A673 (cell line): ENCODE measurements at regions not wholly inside any gene's neighbourhood (a gene's known extent, or its start where the extent isn't known, plus 50 kb on each side); places are given as distances from the start of the nearest gene placed in this dataset.

Experiments
- BruUV-seq: library from RNA; stranded (reverse); fragments of 400-500 nt; replicated peaks from 2 replicates; lab custom pipeline; 2021; lab: Mats Ljungman, UMichigan
- CTCF ChIA-PET: fragments of 300-600 bp; sonication (Branson Sonifier 250); formaldehyde crosslinking; loops from one replicate; lab custom pipeline; 2022; ENCODE audit warnings: antibody characterized with exemption; lab: Charles Lee
- POLR2A ChIA-PET: fragments of 300-600 bp; sonication (Branson Sonifier 250); formaldehyde crosslinking; loops from one replicate; lab custom pipeline; 2022; ENCODE audit warnings: antibody characterized with exemption; ENCODE audit not compliant: low non-redundant PET; lab: Charles Lee
- DNase-seq: peaks from one replicate; pipeline ENCODE4 v3.0.0-alpha.2; 2015; ENCODE audit warnings: low spot score
- H3K27ac ChIP-seq: fragments of 200-600 bp; sonication (generic); 2 replicates; pipeline ENCODE4 v1.5.1; 2016; ENCODE audit warnings: mixed run types, low read depth, mild to moderate bottlenecking, mixed read lengths, antibody characterized with exemption, low read length; ENCODE audit not compliant: poor library complexity, severe bottlenecking
- H3K27me3 ChIP-seq: fragments of 200-600 bp; sonication (generic); replicated peaks from 2 replicates; pipeline ENCODE4 v1.6.1; 2017; ENCODE audit warnings: mixed run types, low read depth, mild to moderate bottlenecking, mixed read lengths, antibody characterized with exemption, low read length; ENCODE audit not compliant: insufficient read depth, poor library complexity
- H3K36me3 ChIP-seq: fragments of 200-600 bp; sonication (generic); 2 replicates; pipeline ENCODE4 v1.6.1; 2016; ENCODE audit warnings: mixed run types, mild to moderate bottlenecking, mixed read lengths, antibody characterized with exemption, low read length; ENCODE audit not compliant: insufficient read depth, poor library complexity, severe bottlenecking
- H3K4me1 ChIP-seq: fragments of 200-600 bp; sonication (generic); 2 replicates; pipeline ENCODE4 v1.6.1; 2017; ENCODE audit warnings: mixed run types, mild to moderate bottlenecking, mixed read lengths, antibody characterized with exemption, low read length; ENCODE audit not compliant: insufficient read depth, poor library complexity, severe bottlenecking
- H3K4me3 ChIP-seq: fragments of 200-600 bp; sonication (generic); 2 replicates; pipeline ENCODE4 v1.5.1; 2016; ENCODE audit warnings: low read depth, mixed run types, mild to moderate bottlenecking, mixed read lengths, low read length; ENCODE audit not compliant: poor library complexity, severe bottlenecking
- H3K9me3 ChIP-seq: fragments of 200-600 bp; sonication (generic); 2 replicates; pipeline ENCODE4 v1.6.1; 2016; ENCODE audit warnings: mixed run types, low read depth, mild to moderate bottlenecking, mixed read lengths, antibody characterized with exemption, low read length; ENCODE audit not compliant: poor library complexity, severe bottlenecking
- CTCF ChIP-seq: fragments of 300-800, 200-600 bp; sonication (generic); conservative IDR thresholded peaks from 2 replicates; pipeline ENCODE4 v1.5.1; 2017; ENCODE audit warnings: low read depth, mild to moderate bottlenecking, antibody characterized with exemption, low read length, moderate library complexity, mixed read lengths
- EZH2 ChIP-seq: fragments of 200-600 bp; sonication (generic); IDR thresholded peaks from 2 replicates; pipeline ENCODE4 v1.6.1; 2017; ENCODE audit warnings: borderline replicate concordance, low read depth, mild to moderate bottlenecking, mixed read lengths, antibody characterized with exemption, low read length; ENCODE audit not compliant: poor library complexity, severe bottlenecking
- intact Hi-C: fragments of 100-400 bp; cut with micrococcal nuclease; formaldehyde crosslinking; loops from one replicate; pipeline ENCODE4 v1.10.0; 2022; ENCODE audit not compliant: unreplicated experiment

DNA sequence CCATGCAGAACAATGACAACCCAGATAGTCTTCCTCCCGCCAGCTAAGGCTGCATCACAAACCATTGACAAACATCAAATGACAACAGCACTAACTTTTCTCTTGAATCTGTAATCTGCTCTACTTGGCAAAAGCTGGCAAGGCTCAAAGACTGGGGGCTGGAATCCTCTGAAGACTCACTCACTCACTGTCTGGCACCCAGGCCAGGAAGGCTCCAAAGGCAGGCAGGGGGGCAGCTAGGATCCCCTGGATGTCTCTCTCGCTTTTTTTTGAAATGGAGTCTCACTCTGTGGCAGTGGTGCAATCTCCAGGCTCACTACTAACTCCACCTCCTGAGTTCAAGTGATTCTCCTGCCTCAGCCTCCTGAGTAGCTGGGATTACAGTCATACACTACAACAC lies 159.7 kb upstream of the GPR26 start:
- Histone ChIP-seq H3K4me3 (no peak overlapping the region), H3K4me1 (no peaks in the 10 kb centered on the region), H3K27me3 (peaks cover 23% of the 10 kb centered on the region), H3K27ac (no peak overlapping the region), H3K36me3 (no peaks in the 10 kb centered on the region), H3K9me3 (no peaks in the 10 kb centered on the region)
- ChIA-PET POLR2A (no interaction called here), CTCF (no interaction called here)
- intact Hi-C loops: no loop called here
- no TSS peak for BruUV-seq
- TF ChIP-seq CTCF: no peak
- TF ChIP-seq EZH2: no peak
- no peak for DNase-seq

DNA sequence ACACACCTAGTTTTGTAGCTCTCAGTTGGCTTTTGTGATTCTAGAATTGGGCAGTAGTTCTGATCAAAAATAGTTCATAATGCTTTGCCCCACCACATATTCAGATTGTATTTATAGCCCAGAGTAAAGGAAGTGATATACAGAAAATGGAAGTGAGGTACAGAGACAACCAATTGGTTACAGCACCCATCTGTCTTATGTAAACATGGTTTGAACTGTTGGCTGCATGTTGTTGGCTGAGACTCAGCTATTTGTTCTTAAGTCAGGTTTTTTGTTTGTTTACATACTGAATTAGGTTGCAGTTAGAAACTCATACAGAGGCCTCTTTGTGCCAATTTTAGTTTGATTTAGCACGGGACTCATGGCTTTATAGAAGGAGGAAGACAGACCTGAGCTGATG lies 158.9 kb upstream of the GPR26 start:
- Histone ChIP-seq H3K4me1 (no peaks in the 10 kb centered on the region), H3K27ac (no peak overlapping the region), H3K9me3 (no peaks in the 10 kb centered on the region), H3K4me3 (no peak overlapping the region), H3K36me3 (no peaks in the 10 kb centered on the region), H3K27me3 (peaks cover 15% of the 10 kb centered on the region)
- no TSS peak for BruUV-seq
- DNase-seq: no peak
- ChIA-PET POLR2A (no interaction called here), CTCF (no interaction called here)
- TF ChIP-seq EZH2 (no peak), CTCF (no peak)
- intact Hi-C loops: no loop called here

DNA sequence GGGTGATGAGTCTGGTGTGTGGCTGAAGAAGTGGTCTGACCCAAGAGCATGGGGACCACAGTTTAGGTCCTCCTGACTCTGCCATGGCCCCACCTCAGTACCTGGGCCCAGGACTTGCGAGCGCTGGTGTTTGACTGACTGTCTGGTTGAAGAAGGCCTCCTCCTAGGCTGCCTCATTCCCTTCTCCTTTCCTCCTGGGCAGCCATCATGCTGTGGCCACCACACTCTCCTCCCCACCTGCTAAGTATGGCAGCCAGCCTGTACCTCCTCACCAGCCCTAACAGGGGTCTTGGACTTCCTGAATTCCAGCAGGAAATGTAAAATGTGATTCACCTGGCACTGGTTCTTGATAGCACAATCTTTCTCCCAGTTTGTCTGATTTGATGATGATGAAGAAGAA lies 156.8 kb upstream of the GPR26 start:
- DNase-seq: no peak
- no peak overlapping the region for H3K4me3 ChIP-seq
- ChIA-PET CTCF (no interaction called here), POLR2A (no interaction called here)
- no peaks in the 10 kb centered on the region for H3K4me1 ChIP-seq
- no peaks in the 10 kb centered on the region for H3K9me3 ChIP-seq
- H3K27me3 ChIP-seq: peaks cover 13% of the 10 kb centered on the region
- no peak overlapping the region for H3K27ac ChIP-seq
- TF ChIP-seq EZH2: no peak
- no peak for TF ChIP-seq CTCF
- BruUV-seq: no TSS peak
- intact Hi-C loops: no loop called here
- H3K36me3 ChIP-seq: no peaks in the 10 kb centered on the region
